HepG2 (cell line): ENCODE measurements at regions not wholly inside any gene's neighbourhood (a gene's known extent, or its start where the extent isn't known, plus 50 kb on each side); places are given as distances from the start of the nearest gene placed in this dataset.

ENCODE experiments used
- CBX5 ChIP-seq: sonication (generic); formaldehyde crosslinking; IDR thresholded peaks from 2 replicates; pipeline ENCODE4 v1.4.0; 2020; ENCODE audit warnings: missing genetic modification reagents, borderline replicate concordance
- CHD2 ChIP-seq: IDR thresholded peaks from 2 replicates; pipeline ENCODE4 v1.6.1; 2011; ENCODE audit warnings: low read depth, low read length, improper control_type of control experiment
- FOXK2 ChIP-seq: fragments of 450-650 bp; IDR thresholded peaks from 2 replicates; pipeline ENCODE4 v1.6.1; 2016
- HNF1A ChIP-seq, 2 experiments: sonication (generic) in 1 of 2; formaldehyde crosslinking in 1 of 2; IDR thresholded peaks; 2 replicates each; pipeline versions ENCODE4 v1.4.0 to v1.6.1; 2016 to 2020; ENCODE audit warnings: borderline replicate concordance in 1 of 2, low read depth in 1 of 2, mild to moderate bottlenecking in 1 of 2, missing genetic modification reagents in 1 of 2
- KDM3A ChIP-seq: IDR thresholded peaks from 2 replicates; pipeline ENCODE4 v1.6.1; 2018; ENCODE audit warnings: low read depth, missing compliant biosample characterization
- MAFK ChIP-seq, 2 experiments: IDR thresholded peaks in 1 of 2; conservative IDR thresholded peaks in 1 of 2; 2 replicates each; pipeline ENCODE4 v1.6.1; 2011; ENCODE audit warnings: improper control_type of control experiment in 2 of 2, low read length in 2 of 2
- MLLT10 ChIP-seq: sonication (generic); formaldehyde crosslinking; IDR thresholded peaks from 2 replicates; pipeline ENCODE4 v1.4.0; 2020; ENCODE audit warnings: missing genetic modification reagents
- RARG ChIP-seq: sonication (generic); formaldehyde crosslinking; IDR thresholded peaks from 2 replicates; pipeline ENCODE4 v1.4.0; 2020; ENCODE audit warnings: low read depth, mild to moderate bottlenecking, missing genetic modification reagents
- RFXAP ChIP-seq: sonication (generic); formaldehyde crosslinking; IDR thresholded peaks from 2 replicates; pipeline ENCODE4 v1.4.0; 2020; ENCODE audit warnings: missing genetic modification reagents, borderline replicate concordance
- RORA ChIP-seq: sonication (generic); formaldehyde crosslinking; IDR thresholded peaks from 2 replicates; pipeline ENCODE4 v1.5.0; 2020; ENCODE audit warnings: mild to moderate bottlenecking, missing genetic modification reagents, moderate library complexity
- RXRA ChIP-seq: sonication (generic); formaldehyde crosslinking; IDR thresholded peaks from 2 replicates; pipeline ENCODE4 v1.5.1; 2020; ENCODE audit warnings: missing genetic modification reagents
- SCMH1 ChIP-seq: sonication (generic); formaldehyde crosslinking; IDR thresholded peaks from 2 replicates; pipeline ENCODE4 v1.9.0; 2021; ENCODE audit warnings: missing genetic modification reagents, mild to moderate bottlenecking, borderline replicate concordance
- SMARCE1 ChIP-seq: fragments of 450-650 bp; IDR thresholded peaks from 2 replicates; pipeline ENCODE4 v1.6.1; 2017; ENCODE audit warnings: borderline replicate concordance
- TRIM24 ChIP-seq: sonication (generic); formaldehyde crosslinking; IDR thresholded peaks from 2 replicates; pipeline ENCODE4 v1.8.0; 2022; ENCODE audit warnings: mild to moderate bottlenecking, missing genetic modification reagents
- XRCC5 ChIP-seq: fragments of 200-400 bp; formaldehyde crosslinking; optimal IDR thresholded peaks from 2 replicates; pipeline ENCODE3; 2017; ENCODE audit warnings: mild to moderate bottlenecking, low read length
- ZFP1 ChIP-seq: IDR thresholded peaks from 2 replicates; pipeline ENCODE4 v1.6.1; 2016
- ZFP36L1 ChIP-seq: sonication (generic); formaldehyde crosslinking; IDR thresholded peaks from 2 replicates; pipeline ENCODE4 v1.8.0; 2022; ENCODE audit warnings: mild to moderate bottlenecking, missing genetic modification reagents, moderate library complexity
- ZNF382 ChIP-seq: sonication (generic); formaldehyde crosslinking; IDR thresholded peaks from 2 replicates; pipeline ENCODE4 v1.5.0; 2020; ENCODE audit warnings: missing genetic modification reagents, mild to moderate bottlenecking, borderline replicate concordance
- ZNF749 ChIP-seq: sonication (generic); formaldehyde crosslinking; IDR thresholded peaks from 2 replicates; pipeline ENCODE4 v1.8.0; 2022; ENCODE audit warnings: mild to moderate bottlenecking, missing genetic modification reagents, moderate library complexity, borderline replicate concordance
- ZNF777 ChIP-seq: sonication (generic); formaldehyde crosslinking; IDR thresholded peaks from 2 replicates; pipeline ENCODE4 v1.4.0; 2020; ENCODE audit warnings: missing genetic modification reagents
- TF ChIP-seq, protein P1 (sequence below): sonication (generic); formaldehyde crosslinking; IDR thresholded peaks from 2 replicates; pipeline ENCODE4 v1.4.0; 2020; ENCODE audit warnings: low read depth, mild to moderate bottlenecking, missing genetic modification reagents
- TF ChIP-seq, protein P2 (sequence below): sonication (generic); formaldehyde crosslinking; IDR thresholded peaks from 2 replicates; pipeline ENCODE4 v1.8.0; 2022; ENCODE audit warnings: mild to moderate bottlenecking, missing genetic modification reagents

GRCh38 chr10:28939281-28940157 is 262.2 kb downstream of the BAMBI start (continued):
- peak; percentile 44; the same call in 1 of the 2 replicates for TF ChIP-seq TRIM24 (CRISPR knock-in tag)
- no peak for TF ChIP-seq RORA (CRISPR knock-in tag)
- TF ChIP-seq RFXAP (CRISPR knock-in tag), result peak; percentile 52; the same call in 1 of the 2 replicates
- TF ChIP-seq CBX5 (CRISPR knock-in tag), result peak; percentile 79; the same call in 1 of the 2 replicates
- TF ChIP-seq RARG (CRISPR knock-in tag), result no peak
- TF ChIP-seq ZFP36L1 (CRISPR knock-in tag), result 0 out of 2 replicates have a peak, but pooled peaks have one; percentile 38
- no peak for TF ChIP-seq ZNF749 (CRISPR knock-in tag)
- TF ChIP-seq ZNF777, result peak; percentile 48; the same call in 1 of the 2 replicates
- TF ChIP-seq, protein P1, sequence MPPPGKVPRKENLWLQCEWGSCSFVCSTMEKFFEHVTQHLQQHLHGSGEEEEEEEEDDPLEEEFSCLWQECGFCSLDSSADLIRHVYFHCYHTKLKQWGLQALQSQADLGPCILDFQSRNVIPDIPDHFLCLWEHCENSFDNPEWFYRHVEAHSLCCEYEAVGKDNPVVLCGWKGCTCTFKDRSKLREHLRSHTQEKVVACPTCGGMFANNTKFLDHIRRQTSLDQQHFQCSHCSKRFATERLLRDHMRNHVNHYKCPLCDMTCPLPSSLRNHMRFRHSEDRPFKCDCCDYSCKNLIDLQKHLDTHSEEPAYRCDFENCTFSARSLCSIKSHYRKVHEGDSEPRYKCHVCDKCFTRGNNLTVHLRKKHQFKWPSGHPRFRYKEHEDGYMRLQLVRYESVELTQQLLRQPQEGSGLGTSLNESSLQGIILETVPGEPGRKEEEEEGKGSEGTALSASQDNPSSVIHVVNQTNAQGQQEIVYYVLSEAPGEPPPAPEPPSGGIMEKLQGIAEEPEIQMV (CRISPR knock-in tag), result no peak
- TF ChIP-seq CHD2, result peak; percentile 10; the same call in 1 of the 2 replicates
- TF ChIP-seq, protein P2, sequence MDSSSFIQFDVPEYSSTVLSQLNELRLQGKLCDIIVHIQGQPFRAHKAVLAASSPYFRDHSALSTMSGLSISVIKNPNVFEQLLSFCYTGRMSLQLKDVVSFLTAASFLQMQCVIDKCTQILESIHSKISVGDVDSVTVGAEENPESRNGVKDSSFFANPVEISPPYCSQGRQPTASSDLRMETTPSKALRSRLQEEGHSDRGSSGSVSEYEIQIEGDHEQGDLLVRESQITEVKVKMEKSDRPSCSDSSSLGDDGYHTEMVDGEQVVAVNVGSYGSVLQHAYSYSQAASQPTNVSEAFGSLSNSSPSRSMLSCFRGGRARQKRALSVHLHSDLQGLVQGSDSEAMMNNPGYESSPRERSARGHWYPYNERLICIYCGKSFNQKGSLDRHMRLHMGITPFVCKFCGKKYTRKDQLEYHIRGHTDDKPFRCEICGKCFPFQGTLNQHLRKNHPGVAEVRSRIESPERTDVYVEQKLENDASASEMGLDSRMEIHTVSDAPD (CRISPR knock-in tag), result peak; percentile 59; the same call in 1 of the 2 replicates
- peak; percentile 72; the same call in 1 of the 2 replicates for TF ChIP-seq ZFP1 (CRISPR knock-in tag)
- TF ChIP-seq RXRA (CRISPR knock-in tag), result peak; percentile 96
- no peak; the same call in 1 of the 2 replicates for TF ChIP-seq KDM3A (CRISPR knock-in tag)
- TF ChIP-seq XRCC5, result peak; percentile 90
- TF ChIP-seq MLLT10 (CRISPR knock-in tag), result no peak
- no peak for TF ChIP-seq SMARCE1
- peak; percentile 80 for TF ChIP-seq HNF1A (IDR thresholded peaks at IDR 0.05; ENCODE audit: low read depth)
- peak; percentile 83; the same call in 1 of the 2 replicates for TF ChIP-seq HNF1A (CRISPR knock-in tag; IDR thresholded peaks at IDR 0.05; ENCODE audit: borderline replicate concordance)
- no peak; a peak in 1 of 4 replicates for TF ChIP-seq MAFK (conservative IDR thresholded peaks at IDR 0.05 in 1 of 2, IDR thresholded peaks at IDR 0.05 in 1 of 2; ENCODE audit: low read length in 2 of 2)
- no peak for TF ChIP-seq ZNF382 (CRISPR knock-in tag)
- no peak for TF ChIP-seq SCMH1 (CRISPR knock-in tag)
- TF ChIP-seq FOXK2, result peak; percentile 95
